Activated CD4-positive, alpha-beta T cell treated with anti-CD3 and anti-CD28 coated beads, Interleukin-2, amount 10 ng/mL, durations not matched to agents 7 days and 5 days (primary cell): ENCODE measurements at regions not wholly inside any gene's neighbourhood (a gene's known extent, or its start where the extent isn't known, plus 50 kb on each side); places are given as distances from the start of the nearest gene placed in this dataset.

ENCODE experiments used
- CTCF ChIA-PET: fragments of 350-600 bp; sonication (Branson Sonifier 250); formaldehyde crosslinking; loops from one replicate; lab custom pipeline; 2021; ENCODE audit warnings: antibody characterized with exemption; lab: Charles Lee
- POLR2A ChIA-PET: fragments of 350-600 bp; sonication (Branson Sonifier 250); formaldehyde crosslinking; loops from one replicate; lab custom pipeline; 2021; ENCODE audit warnings: antibody characterized with exemption; lab: Charles Lee
- DNase-seq: peaks from one replicate; pipeline ENCODE4 v3.0.0-alpha.2; 2020
- H3K27ac Mint-ChIP-seq: one replicate; pipeline ENCODE4 v1.8.0; 2021; ENCODE audit warnings: mild to moderate bottlenecking, moderate library complexity, mixed read lengths
- H3K27me3 Mint-ChIP-seq: one replicate; pipeline ENCODE4 v1.8.0; 2021; ENCODE audit warnings: mixed read lengths
- H3K36me3 Mint-ChIP-seq: one replicate; pipeline ENCODE4 v1.8.0; 2021; ENCODE audit warnings: low read depth, mixed read lengths
- H3K4me1 Mint-ChIP-seq: one replicate; pipeline ENCODE4 v1.8.0; 2021; ENCODE audit warnings: mixed read lengths
- H3K4me3 Mint-ChIP-seq: one replicate; pipeline ENCODE4 v1.8.0; 2021; ENCODE audit warnings: mild to moderate bottlenecking, moderate library complexity, mixed read lengths
- H3K9me3 Mint-ChIP-seq: one replicate; pipeline ENCODE4 v1.8.0; 2021; ENCODE audit warnings: mixed read lengths

DNA sequence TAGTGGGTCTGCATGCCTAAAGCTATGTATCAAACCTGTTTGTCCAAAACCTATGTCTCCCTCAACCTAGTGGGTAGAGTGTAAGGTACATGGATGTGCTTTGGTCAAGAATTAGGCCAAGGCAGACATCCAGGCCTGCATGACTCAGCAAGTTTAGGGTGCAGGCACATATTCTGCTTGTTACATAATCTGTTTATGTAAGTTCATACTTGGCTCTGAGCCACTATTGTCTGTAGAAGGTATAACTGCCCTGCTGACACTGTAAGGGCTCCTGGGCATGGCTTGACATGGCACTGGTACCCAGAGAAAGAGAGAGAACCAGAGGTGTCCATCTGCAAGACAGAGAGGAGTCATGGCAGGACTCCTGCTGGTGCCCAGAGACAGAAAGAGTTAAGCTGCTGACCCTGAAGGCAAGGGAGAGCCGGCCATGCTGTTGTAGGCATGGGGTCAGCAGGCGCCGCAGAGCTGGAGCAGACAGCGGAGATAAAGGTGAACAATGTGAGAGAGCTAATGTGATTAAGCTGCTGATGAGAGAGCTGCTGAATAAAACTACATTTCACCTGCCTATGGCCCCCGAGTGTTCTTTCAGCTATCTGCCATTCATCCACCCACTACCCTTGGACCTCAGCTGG, 118.5 kb upstream of the TMEM106B start:
- H3K4me1 Mint-ChIP-seq: no peaks in the 10 kb centered on the region

DNA sequence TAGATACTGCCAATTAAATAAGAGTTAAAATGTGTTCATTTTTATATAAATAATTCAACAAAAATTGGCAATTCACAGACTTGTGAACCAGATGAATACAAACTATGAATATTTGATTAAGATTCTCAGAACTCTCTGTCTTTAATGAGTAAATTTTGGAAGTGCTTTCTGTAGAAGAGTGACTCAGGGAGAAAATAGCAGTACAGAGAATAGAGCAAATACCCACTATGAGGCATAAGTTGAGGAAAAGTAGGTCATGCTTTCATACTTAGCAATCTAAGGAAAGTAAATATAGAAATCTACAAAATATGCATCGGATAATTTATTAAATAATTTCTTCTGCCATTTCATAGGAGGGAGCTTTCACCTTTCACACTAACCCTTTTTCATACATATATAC, 117.7 kb upstream of the TMEM106B start:
- CTCF ChIA-PET: no interaction called here

More for the DNA sequence above, 118.5 kb upstream of the TMEM106B start:
- H3K9me3 Mint-ChIP-seq: no peaks in the 10 kb centered on the region
- H3K27me3 Mint-ChIP-seq: no peaks in the 10 kb centered on the region
- H3K27ac Mint-ChIP-seq: no peak overlapping the region
- no peaks in the 10 kb centered on the region for H3K36me3 Mint-ChIP-seq
- CTCF ChIA-PET: no interaction called here
- POLR2A ChIA-PET: no interaction called here
- DNase-seq: no peak
- H3K4me3 Mint-ChIP-seq: no peak overlapping the region

DNA sequence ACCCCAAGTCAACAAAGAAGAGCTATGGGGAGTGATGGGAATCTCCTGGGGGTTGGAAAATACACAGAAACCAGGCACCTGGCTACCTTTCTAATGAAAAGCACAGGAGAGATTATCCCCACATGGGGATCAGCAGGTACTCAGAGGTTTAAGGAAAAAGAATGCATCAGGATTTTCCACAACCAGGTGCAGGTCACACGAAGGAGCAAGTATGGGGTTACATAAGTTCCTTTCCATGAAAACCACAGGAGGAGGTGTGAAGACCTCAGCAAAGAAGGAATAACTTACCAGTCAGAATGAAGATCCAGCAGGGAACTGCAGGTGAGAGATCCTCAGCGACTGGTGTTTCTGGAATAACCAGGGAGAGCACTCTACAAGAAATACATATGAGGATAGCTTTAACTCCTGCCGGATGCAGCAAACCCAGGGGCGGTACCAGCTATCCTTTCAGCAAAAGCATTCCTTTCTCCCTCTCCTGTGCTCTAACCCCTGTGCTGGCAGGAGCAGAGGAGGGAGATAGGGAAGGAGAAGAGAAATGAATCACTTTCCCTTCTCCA, 116.7 kb upstream of the TMEM106B start:
- H3K36me3 Mint-ChIP-seq: no peaks in the 10 kb centered on the region
- ChIA-PET POLR2A (no interaction called here), CTCF (no interaction called here)
- no peak overlapping the region for H3K4me3 Mint-ChIP-seq
- H3K4me1 Mint-ChIP-seq: no peaks in the 10 kb centered on the region
- no peak for DNase-seq
- H3K27me3 Mint-ChIP-seq: no peaks in the 10 kb centered on the region
- no peak overlapping the region for H3K27ac Mint-ChIP-seq
- no peaks in the 10 kb centered on the region for H3K9me3 Mint-ChIP-seq

More for the DNA sequence above, 117.7 kb upstream of the TMEM106B start:
- no peak for DNase-seq
- Mint-ChIP-seq H3K27ac (no peak overlapping the region), H3K9me3 (no peaks in the 10 kb centered on the region), H3K4me1 (no peaks in the 10 kb centered on the region), H3K4me3 (no peak overlapping the region), H3K36me3 (no peaks in the 10 kb centered on the region), H3K27me3 (no peaks in the 10 kb centered on the region)
- POLR2A ChIA-PET: no interaction called here

GRCh38 chr7:12102126-12102525, 109.0 kb upstream of the TMEM106B start:
- H3K4me3 Mint-ChIP-seq: no peak overlapping the region
- no peak overlapping the region for H3K27ac Mint-ChIP-seq
- H3K36me3 Mint-ChIP-seq: no peaks in the 10 kb centered on the region
- no peaks in the 10 kb centered on the region for H3K4me1 Mint-ChIP-seq
- no peak for DNase-seq
- ChIA-PET CTCF (interaction anchor here (0.5 kb wide), 1 partner anchor 121 kb away, joined by 6 read pairs; no protein-coding TSS in a partner anchor), POLR2A (no interaction called here)
- H3K27me3 Mint-ChIP-seq: peaks cover 8% of the 10 kb centered on the region
- H3K9me3 Mint-ChIP-seq: no peaks in the 10 kb centered on the region

- Mint-ChIP-seq H3K27ac (no peak overlapping the region), H3K36me3 (no peaks in the 10 kb centered on the region), H3K4me1 (no peaks in the 10 kb centered on the region), H3K9me3 (no peaks in the 10 kb centered on the region), H3K27me3 (peaks cover 9% of the 10 kb centered on the region), H3K4me3 (no peak overlapping the region)
- ChIA-PET POLR2A (no interaction called here), CTCF (no interaction called here)
- no peak for DNase-seq
These were observed 108.6 kb upstream of the TMEM106B start for GRCh38 chr7:12102527-12102926.

DNA sequence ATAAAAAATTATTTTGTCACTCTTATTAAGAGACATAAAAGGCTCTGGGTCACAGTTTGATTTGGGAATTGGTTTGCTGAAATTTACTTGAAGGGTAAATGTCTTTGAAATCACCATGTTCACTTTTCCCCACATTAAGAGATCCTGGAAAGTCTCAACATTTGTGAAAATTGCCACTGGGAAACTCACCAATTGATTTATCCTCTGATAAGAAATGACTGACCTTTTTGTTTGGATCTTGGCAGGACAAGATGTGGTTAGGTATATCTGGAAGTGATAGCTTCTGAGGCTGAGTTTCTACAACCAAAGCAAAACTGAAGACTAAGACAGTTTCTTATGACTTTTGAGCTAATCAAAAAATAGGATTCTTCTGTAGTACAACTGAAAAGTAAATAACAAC, 107.1 kb upstream of the TMEM106B start:
- no peak for DNase-seq
- Mint-ChIP-seq H3K36me3 (no peaks in the 10 kb centered on the region), H3K4me3 (no peak overlapping the region), H3K9me3 (no peaks in the 10 kb centered on the region), H3K27ac (no peak overlapping the region), H3K4me1 (no peaks in the 10 kb centered on the region), H3K27me3 (peaks cover 14% of the 10 kb centered on the region)
- ChIA-PET CTCF (no interaction called here), POLR2A (no interaction called here)

GRCh38 chr7:12107381-12107780, 103.7 kb upstream of the TMEM106B start:
- H3K9me3 Mint-ChIP-seq: no peaks in the 10 kb centered on the region
- DNase-seq: no peak
- CTCF ChIA-PET: no interaction called here
- H3K36me3 Mint-ChIP-seq: no peaks in the 10 kb centered on the region
- H3K4me3 Mint-ChIP-seq: no peak overlapping the region
- H3K27me3 Mint-ChIP-seq: peaks cover 34% of the 10 kb centered on the region
- no peak overlapping the region for H3K27ac Mint-ChIP-seq
- POLR2A ChIA-PET: no interaction called here
- peaks cover 10% of the 10 kb centered on the region for H3K4me1 Mint-ChIP-seq

- H3K27ac Mint-ChIP-seq: no peak overlapping the region
- DNase-seq: no peak
- H3K9me3 Mint-ChIP-seq: no peaks in the 10 kb centered on the region
- H3K27me3 Mint-ChIP-seq: peaks cover 39% of the 10 kb centered on the region
- POLR2A ChIA-PET: no interaction called here
- no peaks in the 10 kb centered on the region for H3K36me3 Mint-ChIP-seq
- CTCF ChIA-PET: no interaction called here
- peaks cover 10% of the 10 kb centered on the region for H3K4me1 Mint-ChIP-seq
- no peak overlapping the region for H3K4me3 Mint-ChIP-seq
These were observed 103.2 kb upstream of the TMEM106B start for GRCh38 chr7:12107841-12108254.

GRCh38 chr7:12110425-12110824, 100.7 kb upstream of the TMEM106B start:
- peaks cover 52% of the 10 kb centered on the region for H3K27me3 Mint-ChIP-seq
- H3K4me1 Mint-ChIP-seq: peaks cover 10% of the 10 kb centered on the region
- H3K27ac Mint-ChIP-seq: no peak overlapping the region
- ChIA-PET CTCF (no interaction called here), POLR2A (no interaction called here)
- no peak for DNase-seq
- no peaks in the 10 kb centered on the region for H3K9me3 Mint-ChIP-seq
- no peaks in the 10 kb centered on the region for H3K36me3 Mint-ChIP-seq
- H3K4me3 Mint-ChIP-seq: no peak overlapping the region

DNA sequence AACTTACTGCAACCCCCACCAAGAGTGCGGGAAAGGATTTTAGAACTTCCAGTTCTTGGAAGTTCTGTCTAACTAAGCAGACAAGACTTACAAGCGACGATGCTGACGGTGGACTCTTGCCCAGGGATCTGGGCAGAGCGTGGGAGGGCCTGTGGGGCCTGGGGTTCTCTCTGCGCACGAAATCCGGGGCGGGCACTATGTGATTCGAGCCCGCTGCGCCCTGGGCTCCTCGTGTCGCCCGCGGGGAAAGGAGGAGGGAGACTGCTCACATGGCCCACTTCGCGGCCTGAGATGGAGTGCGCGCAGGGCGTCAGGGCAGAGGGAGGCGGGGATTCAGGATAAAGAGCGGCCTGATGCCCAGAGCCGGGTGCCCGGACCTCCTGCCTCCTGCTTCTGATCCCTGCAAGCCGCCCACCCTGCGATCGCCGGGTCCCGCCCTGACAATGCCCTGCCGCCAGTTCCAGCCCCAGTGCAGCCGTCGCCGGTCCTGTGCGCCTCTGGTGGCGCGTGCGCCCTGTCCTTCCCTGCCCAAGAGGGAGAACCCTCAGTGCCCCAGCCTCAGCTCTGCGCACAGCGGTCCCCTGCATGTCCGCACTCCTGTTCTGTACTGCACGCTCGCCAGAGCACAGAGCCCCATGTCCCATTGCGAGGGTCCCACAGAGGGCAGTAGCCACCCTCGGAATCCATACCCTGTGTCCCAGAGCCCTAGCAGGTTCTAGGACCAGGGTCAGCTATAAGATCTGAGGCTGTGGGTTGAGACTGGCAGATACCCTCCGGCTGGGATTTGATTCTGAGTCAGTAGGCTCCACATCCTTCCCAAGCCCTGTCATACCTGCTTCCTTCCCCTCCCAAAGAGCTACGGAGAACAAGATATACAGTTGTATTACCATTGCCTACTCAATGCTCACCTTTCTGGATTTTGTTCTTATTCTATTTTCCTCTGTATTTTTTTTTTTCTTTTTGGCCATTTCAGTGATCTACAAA, 99.4 kb upstream of the TMEM106B start:
- DNase-seq: no peak
- Mint-ChIP-seq H3K9me3 (no peaks in the 10 kb centered on the region), H3K4me1 (peaks cover 10% of the 10 kb centered on the region), H3K4me3 (peak overlapping the region; percentile 45), H3K36me3 (no peaks in the 10 kb centered on the region), H3K27me3 (peaks cover 58% of the 10 kb centered on the region), H3K27ac (no peak overlapping the region)
- CTCF ChIA-PET: interaction anchor here (1.5 kb wide), 1 partner anchor 99 kb away, joined by 3 read pairs; no protein-coding TSS in a partner anchor
- POLR2A ChIA-PET: no interaction called here

- Mint-ChIP-seq H3K9me3 (peaks cover under 1% of the 10 kb centered on the region), H3K27ac (no peak overlapping the region), H3K27me3 (peaks cover 34% of the 10 kb centered on the region), H3K4me1 (peaks cover 1% of the 10 kb centered on the region), H3K36me3 (no peaks in the 10 kb centered on the region), H3K4me3 (no peak overlapping the region)
- DNase-seq: no peak
- CTCF ChIA-PET: no interaction called here
- POLR2A ChIA-PET: no interaction called here
These were observed 93.9 kb upstream of the TMEM106B start for GRCh38 chr7:12117170-12117569.

DNA sequence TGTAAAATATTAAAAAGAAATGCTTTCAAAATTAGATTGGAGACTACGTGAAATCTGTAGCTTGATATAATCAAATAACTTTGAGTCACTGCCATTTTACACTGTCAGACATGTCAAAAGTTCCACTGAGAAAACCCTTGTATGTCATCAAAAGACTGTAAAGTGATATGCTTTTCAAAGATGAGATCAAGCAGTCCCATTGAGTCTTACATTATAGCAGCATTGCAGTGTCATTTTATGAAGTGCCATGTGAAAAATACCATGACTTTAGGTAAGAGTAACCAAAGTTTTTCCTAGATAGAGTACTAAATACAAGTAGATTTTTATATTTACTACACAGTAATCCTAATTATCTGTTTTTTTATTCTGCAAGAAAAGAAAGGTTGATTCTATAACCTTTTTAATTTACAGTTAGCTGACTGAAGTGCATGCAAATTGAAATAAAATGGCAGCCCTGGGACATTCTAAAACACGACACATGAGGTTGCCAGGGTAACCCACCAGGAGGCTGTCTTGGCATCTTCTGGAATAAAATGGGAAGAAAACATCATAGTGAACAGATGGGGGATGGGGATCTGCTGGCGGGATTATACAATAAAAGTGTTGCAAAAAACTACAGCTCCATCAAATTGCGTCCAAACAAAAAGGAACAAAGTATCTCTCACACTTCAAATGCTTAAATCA, 91.3 kb upstream of the TMEM106B start:
- H3K36me3 Mint-ChIP-seq: no peaks in the 10 kb centered on the region
- H3K27me3 Mint-ChIP-seq: peaks cover 24% of the 10 kb centered on the region
- CTCF ChIA-PET: no interaction called here
- no peaks in the 10 kb centered on the region for H3K4me1 Mint-ChIP-seq
- H3K27ac Mint-ChIP-seq: no peak overlapping the region
- POLR2A ChIA-PET: no interaction called here
- no peak overlapping the region for H3K4me3 Mint-ChIP-seq
- peaks cover 5% of the 10 kb centered on the region for H3K9me3 Mint-ChIP-seq
- no peak for DNase-seq

DNA sequence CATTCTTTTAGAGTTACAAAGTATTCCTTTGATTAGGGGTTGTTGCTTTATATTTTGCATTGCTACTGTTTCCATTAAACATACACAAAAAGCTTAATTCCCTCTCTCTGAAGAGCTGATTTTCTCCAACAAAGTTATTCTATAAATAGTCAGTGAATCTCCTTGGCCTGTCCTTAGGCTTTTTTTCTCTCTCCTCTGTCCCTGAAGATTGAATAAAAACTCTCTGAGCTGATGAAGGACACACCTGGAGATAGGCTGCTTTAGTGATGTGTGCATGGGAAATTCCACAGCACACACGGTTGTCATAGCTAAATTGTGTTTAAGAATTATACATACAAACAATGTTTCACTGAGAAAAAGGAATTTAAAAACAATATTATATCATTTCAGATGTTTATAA, 90.5 kb upstream of the TMEM106B start:
- Mint-ChIP-seq H3K4me1 (no peaks in the 10 kb centered on the region), H3K27ac (no peak overlapping the region), H3K4me3 (no peak overlapping the region), H3K36me3 (no peaks in the 10 kb centered on the region), H3K27me3 (peaks cover 26% of the 10 kb centered on the region), H3K9me3 (peaks cover 5% of the 10 kb centered on the region)
- POLR2A ChIA-PET: no interaction called here
- CTCF ChIA-PET: no interaction called here
- DNase-seq: no peak
